ENCODE measurements at regions not wholly inside any gene's neighbourhood (a gene's known extent, or its start where the extent isn't known, plus 50 kb on each side); places are given as distances from the start of the nearest gene placed in this dataset.
"Not testable (repeated sequence)": the region's sequence is repeated elsewhere in the genome, so short reads cannot be mapped to it uniquely, and the experiment has no call there.

DNA sequence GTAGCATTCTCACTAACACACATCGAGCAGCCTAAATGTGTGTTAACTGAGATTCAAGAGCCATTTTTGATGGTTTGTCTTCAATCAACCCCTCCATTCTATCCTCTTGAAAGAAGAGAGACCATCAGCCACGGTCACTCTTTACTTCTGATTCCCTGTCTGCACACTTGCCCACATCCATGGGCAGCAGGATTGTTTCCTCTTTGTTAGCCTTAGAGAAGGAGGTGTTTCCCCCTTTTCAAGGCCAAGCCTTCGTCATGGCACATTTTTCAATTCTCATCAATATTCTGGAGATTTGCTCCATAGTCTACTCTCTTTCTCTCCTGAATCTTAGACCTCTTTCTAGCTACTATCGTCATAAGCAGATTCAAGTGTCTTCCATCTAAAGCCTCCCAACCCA is 522.4 kb upstream of the NAALADL2 start:
- no peak for DNase-seq

DNA sequence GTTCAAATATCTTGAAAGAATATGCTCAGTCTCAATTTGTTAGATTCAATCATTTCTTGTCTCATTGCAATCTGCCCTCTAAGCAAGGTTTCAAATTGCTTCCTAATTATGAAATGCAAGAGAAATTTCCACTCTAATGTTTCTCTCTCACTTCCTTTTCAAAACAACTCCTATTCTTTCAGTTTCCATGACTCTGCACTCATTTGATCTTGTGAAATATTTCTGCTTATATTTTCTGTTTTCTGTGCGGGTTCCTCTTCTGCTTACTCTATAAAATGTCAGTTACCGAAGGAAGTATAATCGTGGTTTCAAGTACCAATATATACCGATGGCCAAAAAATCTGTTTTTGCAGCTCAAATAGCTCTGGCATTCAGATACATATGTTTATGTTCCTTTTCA is 521.9 kb upstream of the NAALADL2 start:
- no peak for DNase-seq

DNA sequence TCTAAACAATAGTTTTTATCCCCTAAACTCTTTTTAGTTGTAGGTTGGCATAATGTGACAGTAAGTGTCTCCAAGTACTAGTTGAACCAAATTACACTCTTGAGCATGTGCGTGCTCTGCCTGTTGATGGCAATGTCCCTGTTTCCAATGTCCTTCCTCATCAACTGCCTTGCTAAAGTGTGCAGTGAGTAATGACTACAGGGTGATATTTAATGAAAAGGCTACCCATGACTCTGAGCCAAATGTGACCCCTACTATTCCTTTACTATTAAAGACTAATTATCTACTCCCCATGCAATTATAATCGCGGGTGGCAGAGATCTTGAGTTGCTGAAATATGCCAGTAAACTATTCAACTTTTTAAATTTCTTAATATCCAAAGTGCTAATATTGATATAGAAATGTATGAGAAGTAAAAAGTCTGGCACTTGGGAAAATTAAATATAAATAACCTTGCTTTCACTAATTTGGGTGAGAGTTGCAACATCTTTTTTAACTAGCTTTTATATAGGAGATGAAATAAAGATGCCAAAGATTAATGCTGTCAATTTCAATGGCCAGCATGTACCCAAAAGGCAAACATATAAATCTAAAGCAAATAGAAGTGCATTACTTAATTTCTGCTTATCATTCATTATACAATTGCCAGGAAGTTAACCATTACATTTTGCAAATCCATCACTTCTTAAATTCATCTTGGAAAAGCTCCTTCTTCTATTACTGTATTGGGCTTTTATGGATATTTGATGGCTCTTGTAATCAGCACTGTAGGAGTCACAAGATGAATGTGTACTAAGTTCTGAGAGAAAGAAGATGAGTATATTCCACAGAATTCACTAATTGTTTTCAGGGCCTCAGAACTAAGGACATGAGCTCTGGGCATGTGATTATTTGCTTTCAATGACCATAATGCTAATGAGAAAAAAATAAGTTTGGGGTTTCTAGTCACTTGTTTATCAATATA is 518.2 kb upstream of the NAALADL2 start:
- DNase-seq: no peak

DNA sequence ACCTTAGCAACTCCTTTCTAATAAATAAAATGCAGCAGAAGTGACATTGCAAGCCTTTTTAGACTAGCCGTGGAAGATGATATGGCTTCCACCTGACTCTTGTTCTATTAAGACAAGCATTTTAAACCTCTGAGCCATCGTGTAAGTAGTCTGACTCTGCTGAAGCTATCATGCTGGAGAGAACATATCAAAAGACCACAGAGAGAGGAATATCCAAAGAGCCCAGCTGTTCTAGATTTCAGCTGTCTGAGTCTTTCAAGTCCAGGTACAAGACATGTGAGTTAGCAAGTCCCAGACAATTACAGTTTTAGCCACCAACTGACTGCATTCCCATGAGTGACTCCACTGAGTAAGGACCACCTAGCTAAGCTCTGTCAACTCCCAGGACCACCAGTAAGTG is 517.0 kb upstream of the NAALADL2 start:
- no peak for DNase-seq

DNA sequence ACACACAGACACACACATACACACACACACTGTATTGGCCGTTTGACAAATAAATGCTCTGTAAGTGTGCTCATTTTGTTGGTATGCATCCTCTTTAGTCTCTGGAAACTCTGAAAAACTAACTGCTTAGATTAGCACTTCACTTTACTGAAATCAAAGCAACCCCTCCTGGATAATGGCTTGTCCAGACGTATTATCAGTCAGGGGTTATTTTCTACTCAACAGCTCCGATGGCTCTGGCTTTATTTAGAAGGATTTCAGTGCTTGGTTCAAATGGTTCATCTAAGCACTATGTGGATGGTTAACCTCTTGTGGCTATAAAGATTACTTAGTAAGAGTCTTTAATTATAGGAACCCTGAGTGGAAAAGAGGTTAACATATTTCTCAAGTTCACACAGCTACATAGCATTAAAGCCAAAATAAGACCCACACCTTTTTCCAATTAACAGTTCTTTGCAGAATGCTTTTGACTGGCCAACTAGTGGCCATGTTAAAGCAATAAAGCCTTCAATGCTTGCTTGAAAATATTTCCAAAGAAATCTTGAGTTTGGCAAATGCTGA is 516.1 kb upstream of the NAALADL2 start:
- DNase-seq: no peak

DNA sequence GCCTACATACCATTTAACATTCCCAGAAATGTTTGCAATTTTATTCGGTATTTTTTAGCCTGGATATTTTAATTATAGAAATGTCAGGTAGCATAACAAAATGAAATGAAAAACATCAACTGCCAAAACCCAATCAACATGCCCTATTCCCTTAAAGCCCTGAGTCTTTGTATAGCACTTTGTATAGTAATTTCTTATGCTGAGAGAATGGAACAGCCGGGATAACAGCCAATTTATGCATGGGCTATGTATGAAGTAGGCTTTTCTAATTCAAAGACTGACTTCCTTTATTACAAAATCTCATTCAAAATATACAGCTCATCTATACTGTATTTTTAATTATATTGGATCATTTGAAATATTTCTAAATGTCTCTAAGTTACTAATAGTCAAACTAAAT is 513.0 kb upstream of the NAALADL2 start:
- no peak for DNase-seq

DNA sequence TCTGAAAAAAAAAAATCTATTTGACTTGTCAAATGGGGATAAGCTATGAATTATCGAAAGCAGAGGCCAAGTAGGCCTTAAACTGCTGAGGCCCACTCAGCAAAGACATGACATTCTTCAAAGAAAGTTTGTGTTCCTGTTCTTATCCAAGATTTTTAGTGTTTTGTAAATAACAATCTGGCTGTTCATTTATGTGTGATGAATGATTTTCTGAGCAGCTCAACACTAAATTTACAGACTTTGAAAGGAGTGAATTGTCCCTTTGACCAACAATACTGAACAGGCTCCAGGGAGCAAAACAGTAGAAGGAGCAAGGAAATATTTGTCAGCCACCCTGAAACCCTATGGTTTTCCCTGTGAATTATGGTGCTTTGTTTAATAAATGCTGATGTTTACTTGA is 512.6 kb upstream of the NAALADL2 start:
- DNase-seq: no peak

DNA sequence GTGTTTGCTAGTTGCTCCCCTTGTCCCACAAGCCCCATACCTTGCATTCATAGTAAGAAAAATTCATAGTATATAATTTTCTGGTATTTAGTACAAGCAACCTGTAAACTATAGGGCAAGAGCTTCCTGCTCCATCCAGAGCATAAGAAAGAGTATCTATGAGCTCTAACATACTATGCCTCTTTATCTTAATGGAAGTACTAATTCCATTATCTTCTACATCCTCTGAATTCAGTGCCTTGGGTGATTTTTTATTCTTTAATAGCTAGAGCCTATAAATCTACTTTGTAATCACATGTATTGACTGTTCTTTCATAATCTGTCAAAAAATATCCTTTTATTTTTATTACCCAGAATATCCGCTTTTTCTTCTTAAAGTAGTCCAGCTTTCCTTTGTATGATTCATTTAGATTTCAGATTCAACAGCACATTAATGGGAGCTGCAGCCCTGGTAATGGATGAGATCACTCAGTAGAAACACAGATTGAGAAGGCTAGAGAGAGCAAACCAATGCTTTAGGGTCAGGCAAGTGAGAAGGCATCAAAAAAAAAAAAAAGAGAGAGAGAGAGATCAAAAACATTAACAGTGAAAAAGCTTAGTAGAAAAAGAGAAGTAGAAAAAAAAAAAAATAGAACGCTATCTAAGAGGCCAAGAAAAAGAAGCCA is 511.5 kb upstream of the NAALADL2 start:
- DNase-seq: no peak

DNA sequence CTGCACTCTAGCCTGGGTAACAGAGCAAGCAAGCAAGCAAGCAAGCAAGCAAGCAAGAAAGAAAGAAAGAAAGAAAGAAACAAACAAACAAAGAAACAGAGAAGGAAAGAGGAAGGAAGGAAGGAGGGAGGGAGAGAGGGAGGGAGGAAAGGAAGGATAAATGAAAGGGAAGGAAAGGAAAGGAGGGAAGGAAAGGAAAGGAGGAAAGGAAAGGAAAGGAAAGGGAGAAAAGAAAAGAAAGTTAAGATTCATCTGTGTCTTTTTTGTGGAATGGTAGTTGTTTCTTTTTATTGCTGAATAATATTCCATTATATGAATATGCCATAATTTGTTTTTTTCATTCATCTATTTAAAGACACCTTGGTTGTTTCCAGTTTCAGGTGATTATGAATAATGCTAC is 506.9 kb upstream of the NAALADL2 start:
- no peak for DNase-seq

DNA sequence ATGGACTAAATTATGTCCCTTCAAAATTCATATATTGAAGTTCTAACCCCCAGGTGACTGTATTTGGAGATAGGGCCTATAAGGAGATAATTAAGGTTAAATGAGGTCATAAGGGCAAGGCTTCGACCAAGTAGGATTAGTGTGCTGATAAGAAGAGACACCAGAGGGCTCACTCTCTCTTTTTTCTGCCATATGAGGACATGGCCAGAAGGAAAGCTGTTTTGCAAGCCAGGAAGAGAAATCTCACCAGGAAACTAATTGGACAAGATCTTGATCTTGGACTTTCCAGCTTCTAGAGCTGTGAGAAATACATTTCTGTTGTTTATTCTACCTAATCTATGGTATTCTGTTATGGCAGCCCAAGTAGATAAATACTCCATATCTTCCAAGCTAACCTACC is 503.6 kb upstream of the NAALADL2 start:
- DNase-seq: no peak

DNA sequence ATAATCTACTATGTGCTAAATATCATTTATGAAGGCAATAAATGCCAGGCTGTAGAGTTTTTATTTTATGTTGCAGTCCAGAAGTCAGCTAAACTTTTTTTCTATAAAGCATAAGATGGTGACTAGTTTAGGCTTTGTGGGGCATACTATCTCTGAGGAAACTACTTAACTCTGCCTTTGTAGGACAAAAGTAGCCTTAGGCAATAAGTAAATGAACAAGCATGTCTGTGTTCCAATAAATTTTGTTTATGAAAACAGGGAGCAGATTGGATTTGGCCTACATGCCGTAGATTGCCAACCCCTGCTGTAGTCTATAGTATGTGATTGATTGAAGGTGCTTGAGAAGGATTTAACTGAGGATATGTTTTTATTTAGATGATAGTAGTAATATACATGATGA is 502.5 kb upstream of the NAALADL2 start:
- DNase-seq: no peak

DNA sequence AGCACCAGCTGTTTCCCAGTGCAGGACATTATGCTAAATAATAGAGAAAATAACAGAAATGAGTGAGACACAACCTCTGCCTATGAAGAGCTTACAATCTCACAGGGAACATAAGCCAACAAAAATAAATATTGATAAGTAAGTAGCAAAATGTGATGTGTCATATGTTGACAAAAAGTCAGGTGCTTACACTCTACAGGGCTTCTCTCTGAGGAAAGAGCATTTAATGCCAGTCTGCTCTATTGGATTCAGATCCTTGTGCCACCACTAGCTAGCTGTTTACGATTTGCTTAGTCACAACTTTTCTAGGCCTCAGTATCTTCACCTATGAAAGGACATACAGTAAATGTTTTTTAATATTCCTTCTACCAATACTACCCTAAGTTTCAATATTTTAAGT is 500.9 kb upstream of the NAALADL2 start:
- DNase-seq: no peak

DNA sequence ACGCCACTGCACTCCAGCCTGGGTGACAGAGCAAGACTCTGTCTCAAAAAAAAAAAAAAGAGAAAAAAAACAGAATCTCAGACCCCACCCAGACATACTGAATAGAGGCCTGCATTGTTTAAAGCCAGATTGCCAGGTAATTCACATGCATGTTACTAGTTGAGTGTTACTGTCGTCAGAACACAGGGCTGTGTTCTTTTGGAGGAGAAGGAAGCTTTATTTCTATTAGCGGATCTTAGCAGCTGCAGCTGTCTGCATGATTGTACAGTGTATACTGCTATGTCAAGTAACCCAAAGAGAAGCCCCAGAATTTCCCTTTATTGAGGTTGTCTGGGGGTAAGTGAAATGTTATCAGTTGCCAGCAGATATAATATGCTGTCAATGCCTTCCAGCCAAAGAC is 496.6 kb upstream of the NAALADL2 start:
- DNase-seq: no peak

DNA sequence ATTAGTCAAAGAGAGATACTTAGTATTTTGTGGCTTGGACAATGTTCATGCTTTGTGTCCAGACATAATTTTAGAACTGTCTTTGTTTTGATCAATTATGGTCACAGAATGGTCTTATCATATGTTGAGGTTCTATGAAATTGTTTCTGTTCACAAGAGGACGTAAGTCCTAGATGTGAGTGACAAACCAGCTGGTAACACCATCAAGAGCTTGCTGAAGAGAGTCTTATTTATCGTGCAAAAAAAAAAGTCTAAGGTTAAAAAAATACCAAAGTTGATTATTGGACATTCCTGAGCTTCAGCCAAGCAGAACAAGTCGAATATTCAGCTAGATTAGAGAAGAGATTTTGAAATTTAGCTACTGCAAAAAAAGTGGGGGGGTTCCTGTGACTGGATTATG is 495.9 kb upstream of the NAALADL2 start:
- DNase-seq: no peak

DNA sequence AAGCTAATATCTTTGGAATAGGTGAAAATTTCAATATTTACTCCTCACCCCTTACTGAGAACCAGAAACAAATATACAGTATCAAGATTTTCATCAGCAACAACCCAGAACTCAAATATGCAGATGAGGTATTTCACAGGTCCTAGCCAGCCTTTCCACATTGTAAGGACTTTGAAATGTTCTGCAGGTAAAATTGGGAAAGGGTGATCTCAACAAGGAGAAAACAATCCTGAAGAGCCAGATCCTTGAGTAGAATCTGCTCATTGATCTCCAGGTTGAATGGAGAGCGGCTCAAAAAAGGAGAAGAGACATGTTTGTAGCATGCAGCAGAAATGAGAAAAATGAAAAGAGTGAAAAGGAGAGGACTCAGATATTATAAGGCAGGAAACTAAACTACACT is 493.3 kb upstream of the NAALADL2 start:
- no peak for DNase-seq

DNA sequence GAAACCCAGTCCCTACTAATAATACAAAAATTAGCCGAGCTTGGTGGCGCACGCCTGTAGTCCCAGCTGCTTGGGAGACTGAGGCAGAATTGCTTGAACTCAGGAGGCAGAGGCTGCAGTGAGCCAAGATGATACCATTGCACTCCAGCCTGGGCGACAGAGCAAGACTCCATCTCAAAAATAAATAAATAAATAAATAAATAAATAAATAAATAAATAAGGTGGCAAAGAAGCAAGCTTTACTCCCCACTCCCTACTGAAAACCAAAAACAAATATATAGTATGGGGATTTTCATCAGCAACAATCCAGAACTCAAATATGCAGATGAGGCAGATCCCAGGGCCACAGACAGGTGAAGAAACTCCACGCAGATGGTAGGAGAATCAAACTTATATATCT is 492.2 kb upstream of the NAALADL2 start:
- DNase-seq: not testable (repeated sequence)

DNA sequence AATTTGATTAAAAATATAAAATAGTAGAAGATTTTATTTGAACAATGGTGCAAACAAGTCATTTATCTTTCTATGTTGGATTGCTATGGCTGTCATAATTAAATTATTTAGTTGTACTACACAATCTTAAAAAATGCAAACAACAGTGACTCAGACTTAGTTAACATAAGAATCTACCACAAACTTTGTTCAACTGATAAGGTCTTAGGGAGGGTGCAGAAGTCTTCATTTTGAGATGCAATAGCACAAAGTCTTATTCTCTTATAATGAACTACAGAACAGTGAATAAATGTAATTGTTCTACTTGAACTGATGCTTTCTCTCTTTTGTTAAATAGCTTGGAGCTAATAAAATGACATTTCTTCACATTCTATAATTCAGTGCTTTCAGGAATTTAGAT is 482.8 kb upstream of the NAALADL2 start:
- DNase-seq: no peak

DNA sequence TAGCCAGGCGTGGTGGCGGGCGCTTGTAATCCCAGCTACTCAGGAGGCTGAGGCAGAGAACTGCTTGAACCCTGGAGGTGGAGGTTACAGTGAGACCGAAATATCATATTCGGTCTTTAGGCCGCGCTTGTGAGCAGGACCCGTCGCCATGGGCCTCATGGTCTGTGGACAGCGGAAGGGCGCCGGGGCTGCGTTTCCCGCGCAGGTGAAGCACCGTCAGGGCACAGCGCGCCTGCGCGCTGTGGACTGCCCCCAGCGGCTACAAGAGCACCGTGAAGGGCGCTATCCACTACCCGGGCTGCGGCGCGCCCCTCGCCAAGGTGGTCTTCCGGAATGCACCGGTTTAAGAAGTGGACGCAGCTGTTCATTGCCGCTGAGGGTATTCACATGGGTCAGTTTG is 482.0 kb upstream of the NAALADL2 start:
- no peak for DNase-seq

DNA sequence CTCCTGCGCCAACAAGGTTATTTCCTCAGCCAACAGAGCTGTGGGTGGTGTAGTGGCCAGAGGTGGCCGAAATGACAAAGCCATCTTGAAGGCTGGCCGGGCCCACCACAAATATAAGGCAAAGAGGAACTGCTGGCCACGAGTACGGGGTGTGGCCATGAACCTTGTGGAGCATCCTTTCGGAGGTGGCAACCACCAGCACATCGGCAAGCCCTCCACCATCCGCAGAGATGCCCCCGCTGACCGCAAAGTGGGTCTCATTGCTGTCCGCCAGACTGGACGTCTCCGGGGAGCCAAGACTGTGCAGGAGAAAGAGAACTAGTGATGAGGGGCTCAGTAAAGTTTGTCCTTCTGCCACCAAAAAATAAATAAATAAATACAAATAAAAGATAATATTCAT is 481.4 kb upstream of the NAALADL2 start:
- DNase-seq: no peak

DNA sequence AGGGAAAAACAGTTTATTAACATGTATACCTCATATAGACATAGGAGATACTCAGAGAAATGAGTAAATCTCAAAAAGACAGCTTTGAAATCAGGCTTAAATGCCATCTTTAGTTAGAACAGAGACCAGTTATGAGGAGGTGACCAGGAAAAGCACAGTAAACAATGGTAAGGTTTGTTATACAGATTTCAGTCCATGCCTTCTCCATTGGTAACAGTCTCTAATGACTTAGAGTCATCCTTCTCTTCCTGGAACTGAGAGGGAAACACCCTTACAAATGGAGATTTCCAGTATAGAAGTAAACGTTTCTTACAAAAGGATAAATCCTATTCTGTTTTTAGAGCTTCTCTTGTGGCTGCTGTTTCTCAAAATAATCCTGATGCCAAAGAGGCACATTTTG is 476.3 kb upstream of the NAALADL2 start:
- DNase-seq: no peak

DNA sequence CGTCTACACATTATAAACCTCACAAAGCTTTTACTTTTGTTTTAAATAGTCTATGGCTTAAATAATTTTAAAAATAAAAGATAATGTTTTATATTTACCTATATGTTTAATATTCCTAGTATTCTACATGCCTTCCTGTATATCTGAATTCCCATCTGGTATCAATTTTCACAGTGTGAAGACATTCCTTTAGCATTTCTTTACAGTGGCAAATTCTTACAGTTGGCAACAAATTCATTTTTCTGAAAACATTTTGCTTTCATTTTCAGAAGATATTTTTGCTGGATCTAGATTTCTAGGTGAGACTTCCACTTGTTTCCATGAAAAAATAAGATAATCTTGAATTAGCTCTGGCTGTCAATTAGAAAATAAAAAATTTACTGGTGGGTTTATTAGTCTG is 471.4 kb upstream of the NAALADL2 start:
- no peak for DNase-seq

DNA sequence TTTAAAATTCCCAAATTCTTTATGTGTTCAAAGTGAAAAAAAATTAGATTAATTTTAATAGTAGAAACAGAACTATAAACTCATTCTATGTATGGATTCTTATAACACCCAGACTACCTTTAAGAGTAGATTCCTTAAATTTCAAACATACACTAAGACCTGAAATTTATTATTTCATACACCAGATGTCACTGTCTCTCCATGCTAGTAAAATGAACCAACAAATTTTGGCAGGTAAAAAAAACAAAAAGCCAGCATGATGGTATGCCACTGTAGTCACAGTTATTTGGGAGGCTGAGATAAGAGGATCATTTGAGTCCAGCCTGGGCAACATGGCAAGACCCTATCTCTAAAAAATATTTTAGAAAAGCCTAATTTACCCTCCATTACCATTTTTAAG is 461.3 kb upstream of the NAALADL2 start:
- DNase-seq: no peak

DNA sequence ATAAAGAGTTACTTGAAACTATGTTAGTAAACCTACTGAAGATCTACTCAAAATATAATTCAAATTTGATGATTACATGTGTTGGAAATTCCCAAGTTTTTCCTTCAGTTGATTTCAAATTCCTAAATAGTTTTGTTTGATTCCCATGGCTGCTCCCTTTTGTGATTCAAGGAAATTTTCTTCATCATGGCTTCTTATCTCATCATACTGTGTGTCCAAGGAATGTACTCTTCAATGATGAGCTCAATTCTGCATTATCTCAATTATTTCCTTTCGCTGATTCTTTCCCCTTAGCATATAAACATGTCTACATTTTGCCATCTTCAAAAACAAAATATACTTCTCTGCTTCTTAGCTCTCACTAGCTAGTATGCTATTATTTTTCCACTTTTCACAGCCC is 460.4 kb upstream of the NAALADL2 start:
- DNase-seq: no peak

DNA sequence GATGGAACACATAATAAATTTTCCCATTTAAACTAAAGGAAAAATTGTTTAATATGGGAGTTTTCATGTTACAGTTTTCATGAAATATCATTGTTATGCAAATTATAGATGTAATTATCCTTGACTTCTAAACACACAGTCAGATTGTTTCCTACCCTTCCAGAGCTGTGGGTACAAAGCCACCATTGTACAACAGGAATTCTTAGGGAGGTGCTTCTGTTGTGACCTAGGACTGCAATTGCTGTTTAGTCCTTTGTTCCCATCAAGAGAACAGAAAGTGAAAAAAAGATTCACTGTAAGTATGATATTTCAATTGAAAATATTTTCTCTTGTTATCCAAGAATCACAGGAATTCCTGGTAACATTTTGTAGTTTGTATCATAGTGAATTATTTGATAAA is 455.3 kb upstream of the NAALADL2 start:
- no peak for DNase-seq
